HG03103 (cell line): ENCODE measurements at regions not wholly inside any gene's neighbourhood (a gene's known extent, or its start where the extent isn't known, plus 50 kb on each side); places are given as distances from the start of the nearest gene placed in this dataset.

Experiments used
- ATAC-seq: cut with Tn5 transposase; IDR thresholded peaks from one replicate; pipeline ENCODE4 v1.9.1; 2021; ENCODE audit warnings: low read depth; ENCODE audit not compliant: unreplicated experiment

DNA sequence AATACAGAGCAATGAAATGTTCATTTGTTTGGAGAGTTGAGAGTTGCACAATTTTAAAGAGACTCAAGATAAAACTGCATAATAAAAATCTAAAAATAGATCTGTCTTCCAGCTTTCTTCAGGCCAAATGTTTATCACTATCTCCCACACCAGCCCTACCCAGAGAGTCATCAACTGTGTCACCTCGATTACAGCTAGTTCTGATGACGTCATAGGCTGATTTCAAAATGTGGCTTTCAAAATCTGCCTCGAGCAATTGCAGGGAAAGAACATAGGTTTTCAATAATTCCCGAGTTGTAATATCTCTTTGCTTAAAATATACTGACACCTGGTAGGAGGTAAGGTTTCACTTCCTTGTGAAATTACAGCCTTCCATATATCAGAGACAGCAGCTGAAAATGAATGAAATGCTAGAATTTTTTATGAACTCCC, 677.6 kb upstream of the ID2 start:
- no peak for ATAC-seq

DNA sequence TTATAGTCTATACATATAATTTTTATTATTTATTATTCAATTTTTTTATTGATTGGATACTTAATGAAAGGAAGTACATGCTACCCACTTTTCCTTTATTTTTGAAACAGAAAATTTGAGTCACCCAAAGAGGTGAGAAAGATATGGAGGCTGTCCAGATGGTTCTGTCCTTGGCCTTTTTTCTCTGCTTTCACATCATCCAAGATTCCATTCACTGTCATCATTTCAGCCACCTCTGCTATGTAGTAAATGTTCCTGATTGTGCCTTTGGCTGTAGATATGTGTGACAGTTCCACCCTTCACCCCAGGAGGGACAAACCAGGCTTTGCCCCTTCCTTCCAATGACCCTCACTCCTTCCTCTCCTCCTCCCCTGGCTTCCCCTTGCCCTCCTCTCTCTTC, 675.7 kb upstream of the ID2 start:
- ATAC-seq, result no peak

GRCh38 chr2:8006626-8007025, 675.2 kb upstream of the ID2 start:
- ATAC-seq, result no peak

DNA sequence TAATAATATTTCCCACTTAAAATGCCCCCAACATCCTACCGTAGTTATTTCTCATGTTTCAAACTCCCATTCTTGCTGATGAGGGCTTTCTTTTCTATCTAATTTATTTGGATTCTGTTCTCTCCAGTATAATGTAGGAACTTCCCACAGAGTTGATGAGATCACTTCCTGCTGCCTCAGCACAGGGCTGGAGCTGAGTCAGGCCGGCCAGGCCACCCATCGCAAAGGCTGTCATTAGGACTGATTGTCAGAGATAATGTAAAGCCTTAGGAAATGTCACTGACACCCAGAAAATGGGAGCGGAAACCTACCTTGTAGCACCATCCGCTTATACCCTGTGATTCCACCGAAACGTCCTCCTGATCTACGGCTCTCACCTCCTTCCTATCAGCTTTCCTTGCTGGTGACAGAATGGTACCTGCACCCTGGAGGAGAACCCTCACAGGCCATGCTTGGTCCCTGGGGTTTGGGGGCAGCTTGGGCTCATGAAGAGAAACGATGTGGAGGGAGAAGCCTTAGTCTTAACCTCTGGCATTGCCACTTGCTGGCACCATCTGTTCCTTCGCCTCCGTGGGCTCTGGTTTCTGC, 672.8 kb upstream of the ID2 start:
- ATAC-seq, result no peak

GRCh38 chr2:8015848-8016600, 665.8 kb upstream of the ID2 start:
- no peak for ATAC-seq

GRCh38 chr2:8016688-8017087, 665.2 kb upstream of the ID2 start:
- no peak for ATAC-seq

GRCh38 chr2:8018956-8019355, 662.9 kb upstream of the ID2 start:
- no peak for ATAC-seq

GRCh38 chr2:8019934-8020333, 661.9 kb upstream of the ID2 start:
- no peak for ATAC-seq

- ATAC-seq, result no peak
These were observed 659.9 kb upstream of the ID2 start for GRCh38 chr2:8021921-8022320.

DNA sequence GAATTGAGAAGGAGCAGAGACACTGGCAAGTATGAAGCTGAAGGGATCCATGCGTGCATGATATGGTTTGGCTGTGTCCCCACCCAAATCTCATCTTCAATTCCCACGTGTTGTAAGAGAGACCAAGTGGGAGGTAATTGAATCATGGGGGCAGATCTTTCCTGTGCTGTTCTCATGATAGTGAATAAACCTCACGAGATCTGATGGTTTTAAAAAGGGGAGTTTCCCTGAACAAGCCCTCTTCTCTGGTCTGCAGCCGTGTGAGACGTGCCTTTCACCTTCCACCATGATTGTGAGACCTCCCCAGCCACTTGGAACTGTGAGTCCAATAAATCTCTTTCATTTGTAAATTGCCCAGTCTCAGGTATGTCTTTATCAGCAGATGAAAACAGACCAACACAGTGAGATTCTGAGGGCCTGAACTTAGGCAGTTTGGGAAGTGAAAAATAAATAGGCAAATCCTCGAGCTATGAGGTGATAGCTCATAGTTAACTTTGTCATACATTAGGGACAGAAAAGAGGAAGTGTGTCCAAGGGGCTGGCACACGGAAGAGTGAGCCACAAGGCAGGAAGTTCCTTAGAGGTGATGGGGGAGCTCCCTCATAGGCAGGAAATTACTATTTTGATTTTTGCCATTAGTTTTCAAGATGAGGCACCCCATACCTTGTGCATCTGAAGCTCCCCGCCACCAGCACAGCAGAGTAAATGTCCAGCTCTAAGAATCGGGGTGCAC, 658.8 kb upstream of the ID2 start:
- peak; percentile 76 for ATAC-seq

DNA sequence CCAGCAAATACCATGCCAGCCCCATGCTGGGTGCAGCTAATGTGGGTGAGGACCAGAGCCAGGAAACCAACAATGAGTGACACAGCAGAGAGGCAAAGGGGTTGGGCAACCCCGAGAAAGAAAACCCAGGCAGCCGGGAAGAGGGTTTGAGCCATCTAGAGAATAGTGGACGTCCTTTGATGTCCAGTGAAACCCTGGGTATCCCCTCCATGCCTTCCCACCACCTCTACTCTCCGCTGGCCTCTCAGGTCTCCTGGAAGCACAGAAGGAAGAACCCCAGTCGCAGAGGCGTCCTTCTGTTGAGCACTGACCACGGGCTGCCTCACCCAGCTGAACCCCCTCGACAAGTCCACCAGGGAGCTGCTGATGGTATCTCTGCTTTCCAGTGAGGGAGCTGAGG, 657.4 kb upstream of the ID2 start:
- ATAC-seq, result no peak

DNA sequence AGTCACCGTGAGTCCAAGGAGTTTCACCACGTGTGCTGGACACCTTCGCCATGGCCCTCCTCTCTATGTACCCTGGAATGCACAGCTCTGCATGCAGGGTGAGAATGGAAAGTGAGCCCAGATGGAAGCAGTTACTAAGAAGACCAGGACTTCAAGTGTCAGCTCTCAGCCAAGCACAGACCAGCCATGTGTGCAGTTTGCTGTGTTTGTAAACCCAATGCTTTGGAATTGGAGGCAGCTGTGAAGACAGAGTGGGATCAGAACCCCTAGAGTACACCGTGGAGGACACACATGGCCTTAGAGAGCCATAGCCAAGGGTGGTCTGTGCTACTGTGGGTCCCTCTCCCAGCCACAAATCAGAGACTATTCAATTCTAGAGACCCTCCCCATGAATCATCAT, 655.5 kb upstream of the ID2 start:
- ATAC-seq, result no peak

- no peak for ATAC-seq
These were observed 654.5 kb upstream of the ID2 start for GRCh38 chr2:8027387-8027786.

- no peak for ATAC-seq
These were observed 653.8 kb upstream of the ID2 start for GRCh38 chr2:8028036-8028435.

- no peak for ATAC-seq
These were observed 653.4 kb upstream of the ID2 start for GRCh38 chr2:8028436-8028835.

- no peak for ATAC-seq
These were observed 652.9 kb upstream of the ID2 start for GRCh38 chr2:8028981-8029380.

GRCh38 chr2:8030573-8031303, 651.1 kb upstream of the ID2 start:
- no peak for ATAC-seq

- ATAC-seq, result no peak
These were observed 650.5 kb upstream of the ID2 start for GRCh38 chr2:8031370-8031769.

- ATAC-seq, result no peak
These were observed 648.2 kb upstream of the ID2 start for GRCh38 chr2:8033546-8034096.

DNA sequence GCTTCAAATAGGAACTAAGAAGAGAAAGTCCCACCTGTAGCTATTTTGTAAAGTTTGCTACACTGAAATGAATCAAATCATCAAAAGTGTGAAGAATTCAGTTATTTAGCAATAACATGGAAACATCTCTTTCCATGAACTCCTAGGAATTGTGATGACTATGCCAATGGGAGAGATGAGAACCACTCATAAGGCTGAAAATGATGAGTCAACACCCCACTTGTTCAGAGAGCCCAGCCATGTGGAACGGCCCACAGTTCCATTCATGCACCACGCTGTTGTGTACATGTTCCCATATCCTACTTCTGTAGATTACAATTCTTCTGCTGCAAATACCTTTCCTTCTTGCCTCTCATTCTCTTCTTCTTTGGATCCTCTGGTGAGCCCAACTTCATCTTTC, 645.5 kb upstream of the ID2 start:
- ATAC-seq, result no peak

DNA sequence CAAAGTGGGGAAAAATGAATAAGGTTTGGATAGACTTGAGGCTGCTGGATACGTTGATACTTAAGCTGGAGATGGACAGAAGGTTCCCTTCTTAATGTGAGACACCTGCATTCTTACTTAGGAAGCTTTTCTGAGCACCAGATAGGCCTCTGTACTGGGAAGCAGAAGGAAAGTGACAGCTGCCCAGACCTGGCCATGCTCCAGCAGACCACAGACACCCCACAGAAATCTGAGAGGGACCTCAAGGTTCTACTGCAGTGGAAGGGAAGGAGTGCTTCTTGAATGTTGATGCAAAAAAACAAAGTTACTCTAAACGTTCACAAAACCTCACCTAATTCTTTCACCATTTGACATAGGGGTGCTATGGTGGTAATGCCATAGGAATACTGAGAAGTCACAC, 642.1 kb upstream of the ID2 start:
- ATAC-seq, result no peak
